AG08395 (cell line): ENCODE measurements at regions not wholly inside any gene's neighbourhood (a gene's known extent, or its start where the extent isn't known, plus 50 kb on each side); places are given as distances from the start of the nearest gene placed in this dataset.
A peak's percentile ranks its signal among the peaks of the same experiment; 100 is the strongest.
"Not testable (repeated sequence)": the region's sequence is repeated elsewhere in the genome, so short reads cannot be mapped to it uniquely, and the experiment has no call there.

Experiments
- DNase-seq: peaks from one replicate; pipeline ENCODE4 v3.0.0; 2012; ENCODE audit warnings: mixed read lengths, low spot score

DNA sequence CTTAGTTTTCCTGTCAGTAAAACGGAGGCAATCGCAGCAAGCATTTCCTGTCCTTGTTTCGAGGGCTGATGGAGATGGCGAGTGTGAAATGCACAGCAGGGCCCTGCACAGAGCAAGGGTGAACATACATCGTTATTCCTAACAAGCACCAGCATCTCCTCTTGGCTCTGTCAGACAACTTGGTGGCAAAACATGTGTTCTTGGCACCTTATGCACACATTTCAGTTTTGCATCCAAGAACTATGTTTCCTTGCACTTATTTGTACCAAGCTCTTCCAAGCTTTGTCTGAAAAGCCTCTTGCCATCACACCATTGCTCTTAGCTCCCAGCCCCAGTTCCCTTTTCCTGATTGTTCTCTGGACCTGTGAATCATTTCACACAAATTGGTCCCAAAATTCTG is 132.9 kb upstream of the GRB10 start:
- no peak for DNase-seq

DNA sequence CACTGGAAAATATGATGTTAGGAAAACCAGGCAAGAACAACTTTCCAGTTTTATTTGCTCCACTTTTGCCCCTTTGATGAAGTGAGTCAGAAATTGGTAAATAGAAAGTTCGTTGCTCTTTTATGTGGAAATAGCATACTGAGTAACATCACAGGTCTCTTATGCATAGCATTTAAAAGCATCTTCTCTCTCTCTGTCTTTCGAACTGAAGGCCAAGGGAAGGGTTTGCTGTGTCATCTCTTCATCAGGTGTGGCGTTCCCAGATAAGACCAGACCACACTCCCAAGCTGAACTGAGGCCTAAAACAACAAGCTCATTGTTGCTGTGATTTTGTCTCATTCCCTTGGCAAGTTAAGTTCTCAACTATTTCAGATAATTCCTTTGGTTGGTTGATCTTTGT is 131.8 kb upstream of the GRB10 start:
- no peak for DNase-seq

DNA sequence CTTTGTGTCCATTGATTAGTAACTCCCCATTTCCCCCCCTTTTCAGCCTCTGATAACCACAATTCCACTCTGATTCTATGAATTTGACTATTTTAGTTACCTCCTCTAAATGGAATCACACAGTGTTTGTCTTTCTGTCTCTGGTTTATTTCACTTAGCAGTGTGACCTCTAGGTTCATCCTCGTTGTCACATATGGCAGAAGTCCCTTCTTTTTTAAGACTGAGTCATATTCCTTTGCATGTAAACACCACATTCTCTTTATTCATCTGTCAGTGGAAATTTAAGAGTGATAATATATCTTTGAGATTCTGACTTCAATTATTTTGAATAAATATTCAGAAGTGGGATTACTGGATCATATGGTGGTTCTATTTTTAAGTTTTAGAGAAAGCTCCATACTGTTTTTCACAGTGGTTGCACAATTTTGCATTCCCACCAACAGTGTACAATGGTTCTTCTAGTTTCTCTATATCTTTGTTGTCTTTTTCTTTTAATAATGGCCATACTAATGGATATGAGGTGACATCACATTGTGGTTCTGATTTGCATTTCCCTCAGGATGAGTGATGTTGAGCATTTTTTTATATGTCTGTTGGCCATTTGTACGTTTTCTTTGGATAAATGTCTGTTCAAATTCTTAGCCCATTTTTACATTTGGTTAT is 126.1 kb upstream of the GRB10 start:
- DNase-seq = no peak

DNA sequence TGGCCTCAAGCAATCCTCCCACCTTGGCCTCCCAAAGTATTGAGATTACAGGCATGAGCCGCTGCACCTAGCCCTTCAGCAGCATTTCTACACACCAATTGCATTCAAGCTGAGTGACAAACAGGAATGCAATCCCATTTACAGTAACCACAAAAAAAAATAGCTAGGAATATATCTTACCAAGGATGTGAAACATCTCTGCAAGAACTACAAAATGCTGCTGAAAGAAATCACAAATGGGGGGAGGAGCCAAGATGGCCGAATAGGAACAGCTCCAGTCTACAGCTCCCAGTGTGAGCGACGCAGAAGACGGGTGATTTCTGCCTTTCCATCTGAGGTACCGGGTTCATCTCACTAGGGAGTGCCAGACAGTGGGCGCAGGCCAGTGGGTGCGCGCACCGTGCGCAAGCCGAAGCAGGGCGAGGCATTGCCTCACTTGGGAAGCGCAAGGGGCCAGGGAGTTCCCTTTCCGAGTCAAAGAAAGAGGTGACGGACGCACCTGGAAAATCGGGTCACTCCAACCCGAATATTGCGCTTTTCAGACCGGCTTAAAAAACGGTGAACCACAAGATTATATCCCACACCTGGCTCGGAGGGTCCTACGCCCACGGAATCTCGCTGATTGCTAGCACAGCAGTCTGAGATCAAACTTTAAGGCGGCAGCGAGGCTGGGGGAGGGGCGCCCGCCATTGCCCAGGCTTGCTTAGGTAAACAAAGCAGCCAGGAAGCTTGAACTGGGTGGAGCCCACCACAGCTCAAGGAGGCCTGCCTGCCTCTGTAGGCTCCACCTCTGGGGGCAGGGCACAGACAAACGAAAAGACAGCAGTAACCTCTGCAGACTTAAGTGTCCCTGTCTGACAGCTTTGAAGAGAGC is 116.1 kb upstream of the GRB10 start:
- DNase-seq = not testable (repeated sequence)

DNA sequence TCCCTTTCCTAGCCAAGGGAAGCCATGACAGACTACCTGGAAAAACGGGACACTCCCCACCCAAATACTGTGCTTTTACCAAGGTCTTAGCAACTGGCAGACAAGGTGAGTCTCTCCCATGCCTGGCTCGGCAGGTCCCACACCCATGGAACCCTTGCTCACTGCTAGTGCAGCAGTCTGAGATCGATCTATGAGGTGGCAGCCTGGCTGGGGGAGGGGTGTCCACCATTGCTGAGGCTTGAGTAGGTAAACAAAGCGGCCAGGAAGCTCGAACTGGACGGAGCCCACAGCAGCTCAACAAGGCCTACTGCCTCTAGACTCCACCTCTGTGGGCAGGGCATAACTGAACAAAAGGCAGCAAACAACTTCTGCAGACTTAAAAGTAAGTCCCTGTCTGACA is 104.4 kb upstream of the GRB10 start:
- not testable (repeated sequence) for DNase-seq

DNA sequence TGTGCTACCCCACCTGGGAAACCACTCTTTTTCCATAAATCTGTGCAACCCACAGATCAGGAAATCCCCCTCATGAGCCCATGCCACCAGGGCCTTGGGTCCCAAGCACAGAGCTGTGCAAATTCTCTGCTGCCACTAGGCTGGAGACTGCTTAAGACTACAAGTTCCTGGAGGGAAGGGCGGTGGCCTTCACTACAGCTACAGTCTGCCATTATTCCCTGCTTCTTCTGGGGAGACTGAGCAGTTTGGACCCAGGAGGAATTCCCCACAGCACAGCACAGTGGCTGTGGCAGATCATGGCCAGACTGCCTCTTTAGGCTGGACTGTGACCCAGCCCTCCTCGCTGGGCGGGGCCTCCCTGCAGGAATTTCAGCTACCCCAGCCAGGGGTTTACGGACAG is 89.7 kb upstream of the GRB10 start:
- DNase-seq = no peak

DNA sequence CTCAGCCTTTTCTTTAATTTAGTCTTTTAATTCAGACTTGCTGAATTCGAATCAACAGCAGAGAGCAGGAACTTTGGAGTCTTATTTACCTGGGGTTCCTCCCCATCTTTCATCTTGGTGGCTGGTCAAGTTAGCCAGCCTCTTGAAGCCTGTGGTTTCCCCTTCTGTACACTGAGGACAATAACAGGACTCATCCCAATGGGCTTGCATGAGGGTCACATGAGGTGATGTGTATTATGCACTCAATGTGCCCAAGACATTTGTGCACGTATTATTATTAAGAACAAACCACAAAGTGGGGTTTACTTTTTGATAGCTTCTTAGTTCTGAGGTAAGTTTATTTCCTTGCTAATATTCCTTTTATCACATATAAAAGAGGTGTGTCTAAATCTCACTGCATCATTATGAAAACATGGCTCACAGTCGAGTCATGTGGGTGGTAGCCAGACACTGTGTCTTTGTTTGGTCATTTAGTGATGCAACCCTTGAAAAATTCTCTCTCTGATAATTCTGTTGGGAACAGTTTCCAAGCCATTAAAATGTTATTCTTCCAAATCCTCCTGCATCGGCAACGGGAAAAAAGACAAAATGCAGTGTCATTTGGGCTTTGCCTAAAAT is 86.5 kb upstream of the GRB10 start:
- peak; percentile 89 for DNase-seq

DNA sequence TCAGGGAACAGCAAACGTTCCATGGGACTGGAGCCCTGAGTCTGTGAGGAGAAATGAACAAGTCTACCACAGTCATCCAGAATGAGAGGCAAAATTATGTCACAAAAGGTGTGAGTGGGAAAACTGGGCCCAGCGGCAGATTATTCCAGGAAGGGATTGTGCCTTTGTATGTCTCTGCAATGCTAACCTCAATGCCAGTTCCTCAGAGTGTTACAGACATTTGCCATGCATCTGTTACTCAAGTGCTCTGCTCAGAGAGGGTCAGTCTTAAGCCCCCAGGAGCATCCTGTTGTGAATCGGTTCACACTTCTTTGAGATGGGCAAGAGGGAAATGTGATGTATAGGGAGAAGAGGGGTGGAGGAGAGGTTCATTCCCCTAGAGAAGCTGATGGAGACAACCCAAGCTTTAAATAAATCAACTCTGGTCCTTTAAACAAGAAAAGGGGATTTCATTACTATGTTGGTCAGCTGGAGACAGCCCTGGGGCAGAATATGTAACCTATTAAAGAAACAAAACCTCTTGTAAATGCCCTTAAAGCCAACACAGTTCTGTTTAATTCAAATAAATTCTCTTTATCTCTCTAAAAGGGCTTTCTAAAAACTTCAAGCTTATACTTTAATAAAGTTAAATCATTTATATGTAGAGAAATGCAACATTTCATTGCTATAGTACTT is 85.9 kb upstream of the GRB10 start:
- no peak for DNase-seq

DNA sequence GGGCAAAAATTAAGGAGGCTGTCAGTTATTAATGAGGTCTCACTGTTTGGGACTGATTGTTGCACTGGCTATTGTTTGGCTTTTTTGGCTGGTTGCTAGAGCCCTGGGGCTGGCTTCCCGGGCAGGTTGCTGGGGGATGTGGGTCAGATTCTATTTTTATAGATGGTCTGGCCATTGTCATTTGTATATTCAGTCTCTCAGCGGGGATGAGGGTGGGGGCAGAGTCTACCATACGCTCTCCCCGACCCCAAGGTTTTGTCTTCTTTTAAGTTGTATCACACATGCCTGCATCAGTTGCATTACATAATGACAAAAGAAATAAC is 84.3 kb upstream of the GRB10 start:
- DNase-seq = no peak

DNA sequence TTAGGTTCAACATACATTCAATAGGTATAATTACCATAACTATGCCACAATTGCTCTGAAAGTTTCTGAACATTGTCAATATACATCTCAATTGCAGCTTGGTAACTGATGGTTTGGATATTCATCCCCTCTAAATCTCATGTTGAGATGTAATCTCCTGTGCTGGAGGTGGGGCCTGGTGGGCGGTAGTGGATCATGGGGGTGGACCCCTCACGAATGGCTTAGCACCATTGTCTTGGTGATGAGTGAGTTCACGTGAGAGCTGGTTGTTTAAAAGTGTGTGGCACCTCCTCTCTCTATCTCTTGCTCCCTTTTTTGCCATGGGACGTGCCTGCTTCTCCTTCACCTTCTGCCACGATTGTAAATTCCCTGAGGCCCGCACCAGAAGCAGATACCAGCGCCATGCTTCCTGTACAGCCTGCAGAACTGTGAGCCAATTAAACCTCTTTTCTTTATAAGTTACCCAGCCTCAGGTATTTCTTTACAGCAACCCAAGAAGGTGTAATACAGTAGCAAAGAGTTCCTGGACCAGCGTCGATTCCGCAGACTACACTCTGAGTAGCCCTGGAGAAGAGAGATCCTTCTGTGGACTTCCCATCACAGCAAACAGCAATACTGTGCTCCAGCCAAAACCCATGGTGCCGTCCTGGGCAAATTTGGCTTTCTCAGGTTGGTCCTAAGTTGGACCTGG is 83.8 kb upstream of the GRB10 start:
- no peak for DNase-seq

DNA sequence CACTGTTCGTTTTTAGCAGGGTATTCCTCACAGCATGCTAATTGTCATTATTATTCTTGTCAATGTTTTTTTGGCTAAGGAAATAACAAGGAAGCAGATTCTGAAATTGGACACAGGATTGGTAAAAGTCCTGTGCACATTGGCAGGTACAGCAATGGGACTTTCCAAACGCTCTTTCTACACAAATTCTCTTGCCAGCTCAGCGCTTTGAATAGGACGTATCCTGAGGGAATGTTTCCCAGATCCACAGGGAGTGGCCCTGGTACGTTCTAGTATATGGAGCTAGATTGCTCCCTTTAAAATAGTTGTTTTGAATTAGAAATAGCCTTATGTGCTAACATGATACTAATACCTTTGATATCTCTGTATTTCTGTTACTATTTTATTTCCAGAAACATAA is 82.8 kb upstream of the GRB10 start:
- DNase-seq = no peak

DNA sequence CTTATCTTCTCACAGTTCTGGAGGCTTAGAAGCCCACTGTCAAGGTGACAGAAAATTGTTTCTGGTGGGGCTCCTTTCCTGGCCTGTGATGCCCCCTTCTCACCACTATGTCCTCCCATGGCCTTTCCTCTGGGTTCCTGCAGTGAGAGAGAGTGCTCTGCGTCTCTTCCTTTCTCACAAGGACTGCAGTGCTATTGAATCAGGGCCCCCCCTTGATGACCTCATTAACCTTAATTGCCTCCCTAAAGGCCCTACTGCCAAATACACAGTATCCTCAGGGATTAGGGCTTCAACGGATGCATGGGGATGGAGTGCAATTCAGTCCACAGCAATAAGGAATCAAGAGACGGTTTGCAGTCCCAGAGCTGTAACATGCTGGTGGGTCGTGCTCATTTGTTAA is 82.0 kb upstream of the GRB10 start:
- no peak for DNase-seq

DNA sequence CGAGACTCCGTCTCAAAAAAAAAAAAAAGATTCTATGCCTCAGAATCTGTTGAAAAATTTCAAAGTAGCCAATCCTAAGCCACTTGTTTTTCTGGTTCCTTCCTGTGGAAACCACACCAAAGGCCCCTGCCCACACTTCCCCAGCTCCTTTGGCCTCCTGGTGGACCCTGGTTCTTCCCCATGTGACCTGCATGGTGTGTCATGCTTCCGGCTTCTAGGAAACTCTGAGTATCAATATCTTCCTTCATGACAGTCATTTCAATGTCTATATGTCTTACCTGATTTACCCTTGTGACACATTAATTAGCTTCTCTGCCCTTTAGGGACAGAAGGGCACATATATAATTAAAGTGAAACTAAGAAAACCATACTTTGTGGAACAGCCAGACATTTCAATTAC is 80.4 kb upstream of the GRB10 start:
- DNase-seq = no peak

DNA sequence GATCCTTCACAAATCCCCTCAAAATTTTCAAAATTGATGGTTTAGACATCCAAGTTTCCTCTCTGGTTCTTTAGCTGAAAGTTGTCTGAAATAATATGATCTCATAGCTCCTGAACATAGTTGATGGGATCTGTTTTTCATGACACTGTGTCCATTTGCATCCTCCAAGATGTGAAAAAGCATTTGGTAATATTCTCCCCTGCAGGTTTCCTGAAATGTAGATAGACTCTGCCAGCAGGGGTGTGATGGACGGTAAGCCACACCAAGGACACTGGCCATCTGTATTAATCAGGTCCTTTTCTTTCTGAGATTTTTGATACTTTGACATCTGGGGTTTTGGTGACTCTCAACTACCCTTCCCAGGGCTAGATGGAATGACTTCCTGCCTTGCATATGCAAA is 79.6 kb upstream of the GRB10 start:
- no peak for DNase-seq

DNA sequence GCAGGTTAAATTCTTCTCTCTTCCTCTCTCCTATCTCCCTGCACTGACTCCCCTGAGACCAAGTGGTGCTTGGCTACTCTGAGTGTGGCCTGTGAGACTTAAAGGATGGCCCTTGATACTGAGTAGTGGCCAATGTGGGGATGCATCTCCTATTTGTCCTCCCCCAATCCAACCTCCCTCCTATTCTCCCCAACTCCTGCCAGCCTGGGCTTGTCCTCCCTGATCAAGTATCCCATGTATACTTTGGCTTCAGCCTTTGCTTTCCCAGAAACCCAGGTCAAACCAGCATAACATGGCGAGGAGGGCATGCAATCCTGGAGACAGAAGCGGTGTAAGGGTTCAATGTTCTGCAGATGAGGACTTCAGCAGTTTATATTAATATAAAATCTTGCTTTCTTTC is 77.9 kb upstream of the GRB10 start:
- DNase-seq = no peak

DNA sequence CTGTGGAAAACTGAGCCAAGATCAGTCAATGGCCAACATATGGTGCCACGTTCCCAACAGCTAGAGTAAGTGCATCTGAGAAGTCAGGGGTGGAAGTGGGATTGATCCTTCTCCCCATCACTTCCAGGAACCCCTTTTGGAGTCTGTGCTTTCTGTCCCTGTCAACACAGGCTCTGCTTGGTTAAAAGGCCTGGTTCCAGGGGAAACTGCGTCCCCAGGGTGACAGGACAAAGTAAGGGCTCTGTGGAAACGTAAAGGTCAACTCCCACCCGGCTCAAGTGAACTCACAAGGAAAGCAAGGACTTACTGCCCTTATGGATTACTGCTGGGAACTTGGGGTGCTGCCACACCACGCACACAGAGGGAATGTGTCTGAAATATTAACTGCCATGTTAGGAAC is 77.5 kb upstream of the GRB10 start:
- DNase-seq = no peak

DNA sequence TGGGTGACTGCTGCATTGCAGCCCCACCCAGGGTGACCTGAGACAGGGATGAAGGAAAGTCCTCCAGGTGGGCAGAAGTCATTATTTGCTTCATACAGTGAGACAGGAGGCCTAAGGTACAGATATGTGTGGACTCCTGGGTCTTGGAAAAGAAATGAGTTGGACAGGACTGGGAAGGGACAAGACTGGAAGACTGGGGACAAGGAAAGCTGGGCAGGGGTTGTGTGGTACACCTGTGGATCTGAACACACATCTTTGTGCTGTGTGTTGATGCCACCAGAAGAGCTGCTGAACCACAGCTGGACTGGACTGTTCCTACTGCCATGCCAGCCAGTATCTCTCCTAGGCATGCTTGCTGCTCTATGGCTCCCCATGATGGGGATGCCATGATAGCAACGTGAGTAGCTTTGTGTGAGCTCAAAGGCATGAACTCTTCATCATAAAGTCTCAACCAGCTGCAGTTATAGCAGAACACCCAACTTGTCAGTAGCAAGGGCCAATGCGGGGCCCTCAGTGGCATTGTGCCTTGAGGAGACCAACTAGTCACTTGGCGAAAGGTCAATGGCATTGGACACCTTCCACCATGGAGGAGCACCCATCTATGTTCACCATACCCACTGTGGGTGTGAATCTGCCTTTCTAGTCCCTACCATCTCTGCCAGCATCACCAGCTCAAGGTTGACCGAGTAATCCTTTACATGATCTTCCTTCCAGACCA is 76.0 kb upstream of the GRB10 start:
- no peak for DNase-seq

DNA sequence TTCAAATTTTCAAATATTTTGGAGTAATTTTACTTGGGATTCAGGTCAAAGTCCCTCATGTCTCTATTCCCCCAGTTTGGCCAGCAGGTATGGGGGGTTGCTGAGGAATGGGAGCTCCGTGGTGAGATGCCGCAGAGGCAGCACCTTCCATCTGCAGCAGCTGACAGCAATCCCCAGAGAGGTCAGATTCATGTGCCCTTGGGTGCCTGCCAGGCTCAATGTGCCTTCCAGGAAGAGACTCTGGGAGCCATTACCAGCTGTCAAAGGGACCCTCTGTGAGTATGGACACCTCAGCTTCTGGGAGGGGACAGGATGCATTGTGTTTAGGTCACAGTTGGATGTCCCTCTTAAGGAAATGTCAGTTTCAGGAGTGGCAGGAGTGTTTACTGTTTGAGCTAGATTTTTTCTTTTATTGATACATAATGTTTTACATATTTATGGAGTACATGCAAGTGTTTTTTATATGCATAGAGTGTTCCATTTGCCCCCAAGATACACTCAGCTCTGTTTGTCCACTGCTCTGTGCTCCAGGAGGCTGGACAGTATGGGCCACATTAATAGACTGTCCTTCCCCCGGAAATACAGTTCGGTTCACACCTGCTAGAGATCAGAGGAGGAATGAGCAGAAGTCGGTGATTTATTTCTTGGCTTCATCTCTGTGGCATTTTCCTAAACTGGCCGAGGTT is 75.3 kb upstream of the GRB10 start:
- no peak for DNase-seq

DNA sequence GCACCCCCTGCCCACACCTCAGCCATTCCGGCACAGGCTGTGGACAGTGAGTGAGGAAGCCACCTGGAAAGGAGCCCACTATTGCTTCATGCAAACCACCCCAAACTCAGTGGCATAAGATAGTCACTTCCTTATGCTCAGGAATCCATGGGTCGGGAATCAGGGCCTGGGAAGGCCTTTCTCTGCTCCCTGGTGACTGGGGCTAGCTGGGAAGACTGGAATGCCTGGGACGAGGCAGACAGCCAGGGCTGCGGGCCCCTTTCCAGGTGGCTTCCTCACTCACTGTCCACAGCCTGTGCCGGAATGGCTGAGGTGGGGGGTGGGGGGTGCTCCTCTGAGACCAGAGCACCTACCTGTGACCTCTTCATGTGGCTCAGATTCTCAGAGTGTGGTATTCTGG is 74.1 kb upstream of the GRB10 start:
- DNase-seq = no peak

DNA sequence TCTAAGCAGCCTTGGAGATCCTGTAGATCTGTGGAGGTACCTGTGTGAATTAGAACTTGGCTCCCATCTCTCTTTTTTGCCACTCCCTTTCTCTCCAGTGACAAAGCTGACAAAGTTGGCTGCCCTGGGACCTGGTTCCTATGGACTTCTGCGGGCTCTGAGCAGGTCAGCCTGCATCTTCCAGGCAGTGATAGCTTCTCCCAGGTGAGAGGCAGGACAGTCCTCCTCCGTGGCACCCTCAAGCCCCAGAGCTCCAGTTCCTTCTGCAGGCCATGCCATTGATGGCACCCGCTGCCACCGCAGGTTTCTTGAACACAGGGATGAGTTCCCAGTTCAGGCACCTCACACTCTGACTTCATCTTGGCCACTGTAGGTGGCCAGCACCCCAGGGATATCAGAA is 73.5 kb upstream of the GRB10 start:
- DNase-seq = no peak

DNA sequence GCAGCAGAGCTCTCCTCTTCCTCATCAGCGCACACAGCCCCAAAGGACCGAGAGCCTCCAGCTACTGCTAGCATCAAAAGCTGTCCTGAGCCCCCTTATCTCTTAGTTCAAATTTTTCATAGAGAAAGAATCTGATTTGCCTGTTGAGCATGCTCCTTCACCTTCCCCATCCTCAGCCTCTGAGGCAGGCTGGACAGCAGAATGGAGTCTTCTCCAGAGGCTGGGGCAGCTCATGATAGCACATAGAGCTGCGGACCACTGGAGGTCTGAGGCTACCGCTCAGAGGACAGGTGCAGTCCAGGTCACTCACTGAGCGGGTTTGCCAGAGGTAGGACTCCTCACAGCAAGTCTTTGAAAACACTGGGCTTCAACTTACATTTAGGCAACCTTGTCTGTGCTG is 72.8 kb upstream of the GRB10 start:
- no peak for DNase-seq
